HK-2 (cell line): ENCODE measurements at regions not wholly inside any gene's neighbourhood (a gene's known extent, or its start where the extent isn't known, plus 50 kb on each side); places are given as distances from the start of the nearest gene placed in this dataset.
"Not testable (repeated sequence)": the region's sequence is repeated elsewhere in the genome, so short reads cannot be mapped to it uniquely, and the experiment has no call there.

Source experiments
- DNase-seq: peaks from one replicate; pipeline ENCODE4 v3.0.0-alpha.2; 2018; ENCODE audit not compliant: unreplicated experiment

DNA sequence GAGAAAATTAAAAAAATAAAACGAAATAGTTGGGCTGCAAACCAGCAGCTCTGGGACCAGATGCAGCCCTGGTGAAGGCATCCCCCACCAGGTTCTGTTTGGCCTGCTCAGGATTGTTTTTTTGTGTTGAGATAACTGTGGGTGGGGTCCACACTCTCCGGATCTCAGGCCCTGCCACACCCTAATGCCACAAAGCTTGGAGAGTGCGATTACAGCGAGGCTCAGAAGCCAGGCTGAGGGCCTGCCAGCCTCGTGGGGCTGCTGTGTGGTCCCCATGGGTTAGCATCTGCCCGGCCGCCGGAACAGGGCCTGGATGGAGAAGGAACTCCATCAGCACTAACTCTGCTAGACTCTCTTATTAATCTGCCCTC, 290.8 kb upstream of the PLGLB2 start:
- DNase-seq = not testable (repeated sequence)

DNA sequence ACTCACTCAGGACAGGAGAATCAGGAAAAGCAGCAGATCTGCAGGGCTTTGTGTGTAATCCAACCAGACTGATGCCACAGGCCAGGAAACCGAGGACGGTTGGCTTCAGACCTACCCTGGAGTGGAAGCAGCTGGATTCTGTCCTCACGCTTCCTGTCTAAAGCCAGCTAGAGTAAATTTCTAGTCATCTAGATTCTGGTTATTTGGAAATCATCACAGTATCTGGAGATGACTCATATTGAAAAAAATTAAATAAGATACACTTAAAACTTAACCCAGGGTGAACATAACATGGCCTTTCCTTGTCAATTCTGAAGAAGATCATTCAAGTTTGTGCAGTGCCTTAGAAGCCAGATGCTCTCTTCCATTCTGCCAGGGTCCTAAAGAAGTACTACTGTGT, 288.9 kb upstream of the PLGLB2 start:
- DNase-seq = not testable (repeated sequence)

DNA sequence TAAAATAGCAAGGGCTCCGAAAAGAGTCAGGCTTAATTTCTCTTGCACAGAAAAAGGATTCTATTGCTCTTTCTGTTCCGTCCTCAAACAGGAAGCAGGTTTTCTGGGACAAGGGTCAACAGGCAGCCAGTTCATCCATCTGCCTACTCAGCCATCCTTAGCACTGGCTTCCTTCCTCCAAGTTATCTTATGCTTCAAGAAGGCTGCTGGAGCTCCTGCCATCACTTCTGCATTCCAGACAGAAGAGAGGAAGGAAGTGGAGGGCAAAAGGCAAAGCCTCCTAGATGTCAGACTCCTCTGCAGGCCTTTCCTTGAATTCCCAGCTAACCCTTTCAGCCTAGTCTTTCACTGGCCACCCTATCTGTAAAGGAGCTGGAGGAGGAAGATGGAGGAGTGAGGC, 287.8 kb upstream of the PLGLB2 start:
- DNase-seq = not testable (repeated sequence)

DNA sequence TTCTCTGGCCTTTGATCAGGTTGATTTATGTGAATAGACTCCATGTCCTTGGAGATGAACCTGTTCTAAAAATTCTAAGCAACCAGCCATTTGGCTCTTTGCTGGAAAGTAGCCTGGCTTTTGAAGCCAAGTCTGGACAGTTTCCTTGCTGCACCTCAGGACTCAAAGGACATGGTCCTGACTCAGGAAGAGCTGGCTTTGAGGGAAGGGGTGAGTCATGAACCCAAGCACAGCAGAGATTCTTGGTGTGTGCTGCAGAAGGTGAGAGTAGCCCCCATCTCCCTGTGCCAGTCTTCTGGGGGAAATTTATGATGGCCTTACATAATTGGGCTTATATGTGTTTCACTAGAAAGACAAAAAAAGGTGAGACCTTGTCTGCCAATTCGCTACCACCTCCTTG, 287.2 kb upstream of the PLGLB2 start:
- DNase-seq = not testable (repeated sequence)

DNA sequence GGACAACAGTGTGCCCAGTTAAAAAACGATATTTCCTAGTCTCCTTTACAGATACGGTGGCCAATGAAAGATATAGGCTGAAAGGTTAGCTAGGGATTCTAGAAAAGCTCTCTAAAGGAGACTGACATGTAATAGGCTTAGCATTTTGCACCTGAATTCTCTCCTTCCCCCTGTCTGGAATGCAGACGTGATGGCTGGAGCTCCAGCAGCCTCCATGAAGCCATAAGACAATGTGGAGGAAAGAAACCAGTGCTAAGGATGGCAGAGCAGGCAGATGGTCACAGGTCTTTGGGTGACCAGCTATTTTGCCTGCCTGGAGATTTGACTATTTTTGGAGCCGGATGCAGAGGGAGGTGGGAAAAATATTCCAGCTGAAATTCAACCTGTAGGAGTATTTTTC, 286.2 kb upstream of the PLGLB2 start:
- DNase-seq = not testable (repeated sequence)

DNA sequence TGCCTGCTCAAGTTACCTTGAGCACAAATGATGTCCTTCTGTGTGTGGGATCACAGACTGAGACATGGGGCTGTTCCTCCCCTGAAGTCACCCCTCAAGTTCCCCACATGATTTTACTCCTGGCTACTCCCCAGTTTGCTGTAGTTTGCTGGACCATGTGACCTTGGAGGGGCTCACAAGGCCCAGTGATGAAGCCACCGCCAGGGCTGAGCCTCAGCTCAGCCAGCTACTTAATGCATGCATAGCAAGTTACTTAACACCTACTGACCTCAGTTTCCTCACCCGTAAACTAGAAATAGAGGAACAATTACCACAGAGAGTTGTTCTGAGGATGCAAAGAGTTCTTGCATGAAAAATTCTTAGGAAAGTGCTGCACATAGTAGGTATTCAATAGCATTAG, 283.7 kb upstream of the PLGLB2 start:
- not testable (repeated sequence) for DNase-seq

DNA sequence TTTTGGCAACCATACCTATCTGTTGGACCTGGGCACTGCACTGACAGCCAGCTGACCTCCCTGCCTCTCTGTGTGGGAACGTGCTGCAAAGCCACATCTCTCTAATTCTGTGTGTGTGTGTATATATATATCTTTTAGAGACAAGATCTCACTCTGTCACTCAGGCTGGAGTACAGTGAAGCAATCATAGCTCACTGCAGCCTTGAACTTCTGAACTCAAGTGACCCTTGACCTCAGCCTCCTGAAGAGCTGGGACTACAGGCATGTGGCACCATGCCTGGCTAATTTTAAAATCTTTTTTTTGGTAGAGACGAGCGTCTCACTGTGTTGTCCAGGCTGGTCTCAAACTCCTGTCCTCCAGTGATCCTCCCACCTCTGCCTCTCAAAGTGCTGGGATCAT, 282.2 kb upstream of the PLGLB2 start:
- DNase-seq = not testable (repeated sequence)

DNA sequence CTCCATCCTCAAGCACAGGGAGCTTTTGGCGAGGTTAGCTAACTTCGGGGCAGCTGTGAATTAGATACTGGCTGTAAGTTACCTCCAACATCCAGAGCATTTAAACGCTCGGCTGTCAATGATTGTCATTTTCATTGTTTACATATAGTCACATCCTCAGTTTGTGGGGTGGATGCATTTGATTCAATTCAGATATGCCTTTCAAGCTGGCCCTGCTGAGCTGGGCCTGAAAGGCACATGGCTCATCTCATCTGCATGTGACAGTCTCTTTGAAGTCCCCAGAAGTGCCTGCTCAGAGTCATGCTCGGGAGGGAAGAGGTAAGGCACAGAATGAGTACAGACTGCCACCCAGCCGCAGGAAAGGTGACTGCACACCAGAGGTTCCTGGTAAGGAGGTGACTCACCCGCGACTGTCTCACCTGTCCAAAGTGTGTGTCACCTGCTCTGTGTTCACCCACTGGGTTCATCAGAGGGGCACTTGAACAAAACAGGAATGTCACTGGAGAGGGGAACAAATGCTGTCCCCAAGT, 281.2 kb upstream of the PLGLB2 start:
- not testable (repeated sequence) for DNase-seq

DNA sequence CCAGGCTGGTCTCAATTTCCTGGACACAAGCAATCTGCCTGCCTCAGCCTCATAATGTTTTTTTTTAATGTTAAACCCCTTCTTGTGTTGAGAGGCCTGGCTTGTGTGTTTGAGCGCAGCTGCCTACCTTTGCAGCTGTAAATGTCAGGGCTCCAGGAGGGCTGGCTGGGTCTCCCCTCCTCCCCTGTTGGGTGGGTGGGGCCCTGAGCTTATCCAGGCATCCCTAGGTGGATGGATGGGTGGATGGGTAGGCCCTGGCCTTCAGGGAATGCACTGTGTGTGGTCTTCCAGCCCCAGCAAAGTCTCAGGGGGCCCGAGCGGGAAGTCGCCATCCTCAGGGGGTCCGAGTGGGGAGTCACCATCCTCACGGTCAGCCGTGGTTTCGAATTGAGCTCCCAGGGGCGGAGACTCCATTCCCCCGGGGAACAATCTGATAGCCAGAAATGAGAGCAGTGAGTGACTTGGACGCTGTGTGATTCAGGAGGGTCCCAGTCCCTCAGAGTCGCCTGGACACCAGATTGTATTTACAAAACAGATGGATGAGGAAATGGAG, 279.4 kb upstream of the PLGLB2 start:
- DNase-seq = not testable (repeated sequence)

DNA sequence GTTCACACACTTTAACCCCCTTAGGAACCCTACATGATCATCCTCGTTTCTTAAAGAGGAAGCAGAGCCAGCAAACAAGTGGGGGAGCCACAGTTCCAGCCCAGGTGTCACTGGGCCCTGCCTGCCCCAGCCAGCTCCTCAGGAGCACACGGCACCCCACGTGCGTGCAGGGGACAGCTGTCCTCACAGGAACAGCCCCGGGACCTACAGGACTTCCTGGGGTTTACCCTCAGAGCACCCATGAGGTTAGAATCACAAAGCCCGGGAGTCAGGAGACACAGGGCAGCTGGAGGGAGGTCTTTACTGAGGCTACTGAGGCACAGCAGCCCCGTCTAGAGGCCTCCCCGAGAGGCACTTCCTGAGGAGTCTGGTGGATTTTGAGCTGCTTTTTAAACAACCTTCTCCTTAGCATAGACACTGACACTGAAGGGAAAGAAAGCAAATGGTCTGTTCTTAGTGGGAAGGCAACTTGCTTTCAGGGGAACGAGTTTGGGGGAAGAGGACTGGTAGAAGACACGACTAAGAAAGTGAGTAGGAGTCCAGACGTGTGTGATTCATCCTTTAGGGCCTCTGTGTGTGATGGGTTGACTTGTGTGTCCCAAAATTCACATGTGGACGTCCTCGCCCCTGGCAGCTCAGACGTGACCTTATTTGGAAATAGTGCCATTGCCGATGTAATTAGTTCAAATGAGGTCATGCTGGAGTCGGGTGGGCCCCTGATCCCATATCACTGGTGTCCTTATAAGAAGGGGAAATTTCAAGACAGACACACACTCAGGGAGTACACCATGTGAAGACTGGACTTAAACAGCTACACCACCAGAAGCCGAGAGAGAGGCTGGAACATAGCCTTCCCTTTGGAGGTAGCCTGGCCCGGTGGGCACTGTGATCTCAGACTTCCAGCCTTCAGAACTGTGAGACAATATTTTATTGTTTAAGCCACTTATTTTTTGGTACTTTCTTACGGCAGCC, 278.4 kb upstream of the PLGLB2 start:
- not testable (repeated sequence) for DNase-seq

DNA sequence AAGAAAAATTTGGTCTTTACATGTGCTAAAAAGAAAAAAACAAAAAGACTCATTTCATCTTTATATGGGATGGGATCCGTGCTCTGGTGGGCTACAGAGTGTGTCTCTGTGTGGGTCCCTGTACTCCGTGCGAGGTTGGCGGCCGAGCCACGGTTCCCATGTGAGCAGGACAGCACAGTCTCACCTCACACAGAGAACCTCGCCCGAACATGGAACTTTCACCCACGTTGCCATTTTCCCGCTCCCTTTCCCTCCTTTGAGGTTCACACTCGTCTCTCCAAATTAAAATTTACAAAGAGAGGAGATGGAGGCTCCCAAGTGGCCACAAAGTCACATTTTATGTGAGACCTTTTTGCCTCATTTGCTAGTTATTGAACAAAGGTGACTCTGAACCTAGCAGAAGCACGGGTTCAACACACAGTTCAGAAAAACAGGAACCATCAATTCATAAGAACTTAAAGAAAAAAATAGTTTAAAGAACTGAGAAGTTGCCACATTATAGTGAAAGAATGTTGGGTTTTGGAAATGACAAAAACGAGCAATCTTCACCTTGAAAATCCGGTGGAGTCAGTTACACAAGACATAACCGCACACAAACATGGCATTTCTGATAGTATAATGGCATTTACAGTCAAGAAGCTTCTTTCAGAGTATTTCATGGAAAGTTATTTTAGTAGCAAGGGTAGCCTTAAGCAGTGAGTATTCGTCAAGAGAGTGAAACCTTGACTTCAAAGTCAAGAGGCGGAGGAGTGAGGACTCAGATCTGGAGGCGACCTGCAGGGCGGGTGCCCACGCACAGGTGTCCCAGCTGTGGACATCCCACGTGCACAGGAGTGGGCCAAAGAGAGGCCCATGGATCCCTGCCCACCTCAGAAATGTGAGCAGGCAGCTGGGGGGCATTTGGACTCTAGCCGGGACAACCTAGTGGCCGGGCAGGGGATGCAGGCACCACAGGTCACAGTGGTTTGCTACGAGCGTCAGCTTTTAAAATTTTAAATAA, 277.2 kb upstream of the PLGLB2 start:
- DNase-seq = not testable (repeated sequence)

DNA sequence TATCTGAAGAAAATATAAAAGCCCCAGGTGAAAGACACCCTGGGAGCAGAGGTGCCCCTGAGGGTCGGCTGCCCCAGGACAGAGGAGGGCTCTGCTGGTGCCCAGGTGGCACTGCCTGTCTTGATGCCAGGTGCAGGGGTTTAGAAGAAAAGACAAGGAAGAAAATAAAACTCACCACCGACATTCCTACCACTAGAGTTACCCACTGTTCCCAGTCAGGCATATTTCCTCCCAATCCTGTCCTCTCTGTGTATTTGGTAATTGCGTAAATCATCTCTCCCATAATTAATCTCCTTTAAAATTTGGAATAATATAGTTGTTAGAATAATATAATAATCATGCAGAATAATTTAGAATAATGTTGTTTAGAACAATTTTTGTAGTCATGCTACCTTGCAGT, 276.4 kb upstream of the PLGLB2 start:
- not testable (repeated sequence) for DNase-seq

DNA sequence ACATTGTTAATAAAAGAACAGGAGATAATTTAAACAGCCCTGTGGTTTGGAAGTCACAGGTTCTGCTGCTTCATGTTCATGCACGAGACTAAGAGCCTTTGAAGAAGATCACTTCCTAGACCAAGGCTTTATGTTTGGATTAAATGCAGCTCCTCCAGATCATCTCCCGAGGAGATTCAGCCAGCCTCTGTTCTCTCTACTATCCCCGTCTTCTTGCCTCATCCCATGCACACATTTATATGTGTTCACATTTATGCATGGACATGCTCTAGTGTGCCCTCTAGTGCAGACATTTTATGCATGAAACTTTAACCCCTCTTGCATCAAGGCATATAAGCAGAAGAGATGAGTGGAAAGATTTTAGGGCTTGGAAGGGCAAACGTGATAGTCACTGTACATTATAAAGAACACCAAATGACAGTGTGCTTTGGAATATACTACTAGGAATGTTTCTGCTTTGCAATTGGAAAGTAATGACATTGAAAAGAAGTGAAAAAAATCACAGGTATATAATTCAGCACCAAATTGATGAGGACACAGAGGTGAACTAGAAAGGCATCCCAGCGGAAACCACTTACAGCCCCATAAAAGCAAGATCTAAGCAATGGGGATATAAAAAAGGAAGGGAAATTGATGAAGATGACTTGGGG, 271.5 kb upstream of the PLGLB2 start:
- DNase-seq = not testable (repeated sequence)

DNA sequence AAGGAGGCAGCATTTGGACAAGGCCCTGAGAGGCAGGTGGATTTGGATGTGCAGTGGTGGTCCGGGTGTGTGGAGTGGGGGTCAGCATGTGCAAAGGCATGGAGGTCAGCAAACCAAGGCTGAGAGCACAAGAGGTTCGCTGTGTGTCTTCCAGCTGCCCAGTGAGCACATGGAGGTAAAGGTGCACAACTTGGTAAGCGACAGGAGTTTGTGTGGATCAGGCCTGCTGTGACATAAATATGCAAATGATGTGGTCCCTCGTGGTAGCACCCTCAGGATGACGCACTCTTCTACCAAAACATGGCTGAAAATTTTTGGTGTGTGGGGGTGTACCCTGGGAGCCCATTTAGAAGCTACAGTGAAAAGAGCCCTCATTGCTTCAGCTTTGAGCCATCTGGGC, 271.0 kb upstream of the PLGLB2 start:
- DNase-seq = not testable (repeated sequence)

DNA sequence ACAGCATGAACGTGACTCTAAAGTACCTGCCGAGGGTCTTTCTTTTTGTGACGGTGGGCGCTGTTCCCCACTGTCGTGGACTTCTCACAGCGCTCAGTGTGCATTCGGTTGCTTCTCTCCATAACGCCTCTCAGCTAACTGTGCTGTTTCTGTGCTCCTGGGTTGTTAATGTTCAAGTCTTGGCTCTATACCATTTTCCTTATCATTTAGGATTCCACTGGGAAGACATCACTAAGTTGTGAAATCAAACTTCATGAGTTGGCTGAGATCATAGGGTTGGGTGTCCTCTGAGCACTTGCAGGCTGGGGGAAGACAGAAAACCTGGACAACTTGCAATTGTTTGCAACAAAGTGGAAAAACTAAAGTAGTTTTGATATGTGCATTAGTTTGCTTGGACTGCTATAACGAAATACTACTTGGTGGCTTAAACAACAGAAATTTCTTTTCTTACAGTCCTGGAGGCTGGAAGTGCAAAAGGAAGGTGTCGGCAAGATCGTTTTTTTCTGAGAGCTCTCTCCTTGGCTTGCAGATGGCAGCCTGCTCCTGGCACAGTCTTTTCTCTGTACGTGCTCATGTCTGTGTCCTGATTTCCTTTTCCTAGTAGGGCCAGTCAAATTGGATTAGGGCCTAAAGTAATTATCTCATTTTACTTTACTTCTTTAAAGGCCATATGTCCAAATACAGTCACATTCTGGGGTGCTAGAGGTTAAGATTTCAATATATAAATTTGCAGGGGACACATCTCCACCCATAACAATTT, 270.0 kb upstream of the PLGLB2 start:
- DNase-seq = not testable (repeated sequence)

DNA sequence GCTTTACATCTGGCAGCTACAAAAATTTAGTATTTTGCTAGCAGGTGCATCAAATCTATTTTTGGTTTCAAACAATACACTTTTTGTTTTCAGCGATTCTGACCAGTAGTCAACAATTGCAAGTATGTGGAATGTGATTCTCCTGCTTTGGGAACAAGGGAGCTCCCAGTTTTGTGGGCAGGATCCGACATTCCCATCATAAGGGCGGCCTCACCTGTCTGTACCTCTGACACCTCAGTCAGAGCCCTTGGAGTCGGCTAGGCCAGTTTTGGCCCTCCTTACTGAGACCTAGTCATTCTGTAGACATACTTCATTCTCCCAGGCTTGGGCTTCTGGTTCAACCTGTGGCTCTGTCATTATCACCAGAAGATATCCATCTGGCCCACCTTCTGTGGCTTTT, 269.0 kb upstream of the PLGLB2 start:
- DNase-seq = not testable (repeated sequence)

DNA sequence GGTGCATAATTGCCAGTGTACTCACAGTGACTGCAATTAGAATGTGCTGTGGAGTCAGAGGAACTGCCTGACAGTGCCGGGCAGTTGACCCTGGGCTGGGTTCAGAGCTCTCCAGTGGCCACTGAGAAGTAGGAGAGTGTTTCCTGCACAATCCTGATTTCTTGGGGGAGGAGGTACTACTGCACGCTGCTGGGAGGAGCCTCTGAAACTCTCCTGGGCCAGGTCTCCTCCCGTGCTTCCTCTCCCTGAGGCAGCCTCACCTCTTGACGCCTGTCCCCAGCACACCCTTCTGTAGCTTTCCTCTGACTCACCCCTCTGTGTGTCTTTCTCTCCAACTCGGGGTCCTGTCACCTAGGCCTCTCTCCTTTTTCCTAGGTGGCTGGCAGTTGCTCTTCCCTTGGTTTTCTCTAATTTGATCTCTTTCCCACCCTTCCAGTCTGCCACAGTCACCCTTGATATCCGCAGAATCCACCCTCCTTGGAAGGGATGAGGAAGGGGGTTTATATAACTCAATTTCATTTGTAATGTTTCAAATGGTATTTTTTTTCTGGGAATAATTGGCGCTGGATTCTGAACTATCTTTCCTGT, 264.7 kb upstream of the PLGLB2 start:
- peak; percentile 41 for DNase-seq

DNA sequence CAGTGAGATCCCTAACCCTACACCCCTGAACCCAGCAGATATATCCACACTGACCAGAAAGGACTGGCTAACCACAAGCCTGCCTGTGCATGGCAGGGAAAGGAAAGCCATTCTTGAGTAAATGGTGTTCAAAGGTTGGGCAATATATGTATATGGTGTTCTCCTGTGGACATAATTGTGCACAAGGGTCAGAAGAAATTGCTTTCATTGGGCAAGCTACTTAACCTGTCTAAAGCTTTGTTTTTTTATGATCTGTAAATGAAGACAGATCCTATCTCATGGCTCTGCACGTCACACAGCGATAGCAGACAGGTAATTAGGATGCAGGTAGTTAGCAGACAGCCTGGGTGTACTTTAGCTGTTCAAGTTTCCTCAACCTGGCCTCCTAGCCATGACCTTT, 263.5 kb upstream of the PLGLB2 start:
- DNase-seq = not testable (repeated sequence)

DNA sequence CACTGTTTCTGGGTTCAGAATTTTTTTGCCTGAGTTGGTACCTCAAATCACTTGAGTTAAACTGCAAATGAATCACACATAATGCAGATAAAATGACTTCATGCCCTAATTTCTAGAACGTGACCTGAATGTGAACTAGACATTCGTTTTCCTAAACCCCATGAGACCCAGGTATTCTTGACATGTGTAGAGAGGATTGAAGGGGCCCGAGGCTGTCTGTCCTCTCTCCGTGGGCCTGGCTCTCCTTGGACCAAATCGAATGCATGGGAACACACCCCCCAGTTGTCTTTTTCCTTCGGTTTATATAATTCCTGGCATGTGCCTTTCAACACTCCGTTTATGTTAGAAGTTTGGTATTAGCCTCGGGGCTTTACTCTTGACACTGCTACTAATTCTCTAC, 262.4 kb upstream of the PLGLB2 start:
- not testable (repeated sequence) for DNase-seq

DNA sequence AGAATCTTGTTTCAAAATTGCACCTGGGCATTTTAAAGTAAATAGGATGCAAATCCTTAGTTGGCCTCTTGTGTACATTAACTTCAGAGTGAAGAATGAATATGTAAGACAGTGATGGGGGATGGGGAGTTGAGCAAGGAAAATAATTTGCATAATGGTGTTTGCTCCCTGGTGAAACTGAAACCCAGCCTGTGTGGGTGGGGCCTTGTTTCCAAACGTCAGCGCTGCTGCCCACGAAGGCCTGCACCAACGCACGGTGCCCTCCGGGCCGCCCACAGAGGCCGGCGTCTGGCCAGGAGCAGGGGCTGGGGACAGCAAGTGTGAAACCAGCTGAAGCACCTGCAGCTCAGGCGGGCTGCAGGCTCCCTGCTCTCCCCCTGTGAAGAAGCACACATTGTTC, 262.0 kb upstream of the PLGLB2 start:
- DNase-seq = not testable (repeated sequence)
